Left lung (tissue), 4 donors: ENCODE measurements at regions not wholly inside any gene's neighbourhood (a gene's known extent, or its start where the extent isn't known, plus 50 kb on each side); places are given as distances from the start of the nearest gene placed in this dataset.

Experiments used
- ATAC-seq: fragments of 200-7000 bp; cut with Tn5 transposase; one replicate; pipeline ENCODE4 v1.9.1; 2020; ENCODE audit warnings: moderate library complexity
- DNase-seq, 4 donors: peaks; one replicate each; pipeline ENCODE4 v3.0.0-alpha.2; 2013 to 2020
- H3K27ac ChIP-seq, 2 donors: fragments of 200-600 bp; sonication (generic) in 1 of 2; one replicate each; pipeline versions ENCODE4 v1.5.0 to v1.8.0; 2020 to 2021
- H3K27me3 ChIP-seq, 2 donors: fragments of 200-600 bp; sonication (generic) in 1 of 2; one replicate each; pipeline versions ENCODE4 v1.5.0 to v1.8.0; 2020 to 2021
- H3K36me3 ChIP-seq, 2 donors: fragments of 200-600 bp; sonication (generic) in 1 of 2; one replicate each; pipeline versions ENCODE4 v1.5.0 to v1.8.0; 2020 to 2021
- H3K4me1 ChIP-seq, 2 donors: fragments of 200-600 bp; one replicate each; pipeline ENCODE4 v1.8.0; 2021
- H3K4me3 ChIP-seq, 2 donors: fragments of 200-600 bp; sonication (generic) in 1 of 2; one replicate each; pipeline versions ENCODE4 v1.5.0 to v1.8.0; 2020 to 2021; ENCODE audit warnings: mild to moderate bottlenecking in 1 of 2
- H3K9me3 ChIP-seq, 2 donors: fragments of 200-600 bp; sonication (generic) in 1 of 2; one replicate each; pipeline versions ENCODE4 v1.5.0 to v1.8.0; 2020 to 2021
- CTCF ChIP-seq, 2 donors: fragments of 200-600 bp; sonication (generic) in 1 of 2; IDR thresholded peaks; one replicate each; pipeline versions ENCODE4 v1.5.0 to v1.8.0; 2021; ENCODE audit warnings: antibody characterized with exemption in 2 of 2
- intact Hi-C, 2 donors: fragments of 100-400 bp; cut with DNase I; formaldehyde crosslinking; loops; one replicate each; pipeline versions ENCODE4 v1.11.2 to v1.14.2; 2022
- donor health status: DM: no; HTN: yes; CAD: no.
- donor health status: DM: no; HTN: no; CAD: no.

GRCh38 chr13:76683854-76684253 lies 202.4 kb downstream of the KCTD12 start:
- Histone ChIP-seq H3K36me3 (no peaks in the 10 kb centered on the region), H3K27ac (no peak overlapping the region), H3K9me3 (peaks cover 0 to under 1% of the 10 kb centered on the region in 2 donors), H3K4me3 (no peak overlapping the region), H3K27me3 (no peaks in the 10 kb centered on the region), H3K4me1 (peaks cover 0 to 14% of the 10 kb centered on the region in 2 donors)
- intact Hi-C loops, result no loop called here
- DNase-seq, result no peak
- peak; percentile 48 for ATAC-seq
- no peak for TF ChIP-seq CTCF (IDR thresholded peaks at IDR 0.05)

GRCh38 chr13:76683168-76683567 lies 203.0 kb downstream of the KCTD12 start:
- H3K4me3 ChIP-seq, result no peak overlapping the region
- H3K27me3 ChIP-seq, result no peaks in the 10 kb centered on the region
- H3K36me3 ChIP-seq, result no peaks in the 10 kb centered on the region
- no peak for TF ChIP-seq CTCF (IDR thresholded peaks at IDR 0.05)
- no peaks in the 10 kb centered on the region for H3K9me3 ChIP-seq
- no peak overlapping the region for H3K27ac ChIP-seq
- intact Hi-C loops, result no loop called here
- peaks cover 0 to 14% of the 10 kb centered on the region in 2 donors for H3K4me1 ChIP-seq
- DNase-seq (no peak), ATAC-seq (peak; percentile 26)

GRCh38 chr13:76680112-76680511 lies 206.1 kb downstream of the KCTD12 start:
- H3K27me3 ChIP-seq, result no peaks in the 10 kb centered on the region
- intact Hi-C loops, result no loop called here
- peak; percentile 77 for ATAC-seq
- no peaks in the 10 kb centered on the region for H3K9me3 ChIP-seq
- H3K4me3 ChIP-seq, result no peak overlapping the region
- no peaks in the 10 kb centered on the region for H3K36me3 ChIP-seq
- DNase-seq, result no peak
- no peak overlapping the region for H3K27ac ChIP-seq
- H3K4me1 ChIP-seq, result peaks cover 0 to 4% of the 10 kb centered on the region in 2 donors
- no peak for TF ChIP-seq CTCF (IDR thresholded peaks at IDR 0.05)

GRCh38 chr13:76677043-76677442 lies 209.2 kb downstream of the KCTD12 start:
- Histone ChIP-seq H3K4me3 (no peak overlapping the region), H3K4me1 (no peaks in the 10 kb centered on the region), H3K27ac (no peak overlapping the region), H3K9me3 (no peaks in the 10 kb centered on the region), H3K27me3 (no peaks in the 10 kb centered on the region), H3K36me3 (no peaks in the 10 kb centered on the region)
- DNase-seq (peak in 2 of 4 donors; percentile 34 to 48), ATAC-seq (peak; percentile 45)
- intact Hi-C loops, result no loop called here
- TF ChIP-seq CTCF (IDR thresholded peaks at IDR 0.05), result no peak

- no peak for TF ChIP-seq CTCF (IDR thresholded peaks at IDR 0.05)
- ATAC-seq, result peak; percentile 79
- intact Hi-C loops, result no loop called here
These were observed 213.8 kb downstream of the KCTD12 start for GRCh38 chr13:76672420-76672819.

More at GRCh38 chr13:76672420-76672819, 213.8 kb downstream of the KCTD12 start:
- Histone ChIP-seq H3K9me3 (no peaks in the 10 kb centered on the region), H3K4me1 (peaks cover 0 to 13% of the 10 kb centered on the region in 2 donors), H3K27me3 (no peaks in the 10 kb centered on the region), H3K4me3 (no peak overlapping the region), H3K36me3 (no peaks in the 10 kb centered on the region), H3K27ac (no peak overlapping the region)
- no peak for DNase-seq
